ENCODE measurements at regions not wholly inside any gene's neighbourhood (a gene's known extent, or its start where the extent isn't known, plus 50 kb on each side); places are given as distances from the start of the nearest gene placed in this dataset.
"Not testable (repeated sequence)": the region's sequence is repeated elsewhere in the genome, so short reads cannot be mapped to it uniquely, and the experiment has no call there.

GRCh38 chr17:68757866-68758757 lies 156.9 kb upstream of the FAM20A start:
- TF ChIP-seq CTCF, POLR2A (IDR thresholded peaks at IDR 0.05): not testable (repeated sequence)
